M059J (cell line): ENCODE measurements at regions not wholly inside any gene's neighbourhood (a gene's known extent, or its start where the extent isn't known, plus 50 kb on each side); places are given as distances from the start of the nearest gene placed in this dataset.

Experiments used
- DNase-seq: peaks from one replicate; pipeline ENCODE4 v3.0.0-alpha.2; 2012; ENCODE audit warnings: low read depth

DNA sequence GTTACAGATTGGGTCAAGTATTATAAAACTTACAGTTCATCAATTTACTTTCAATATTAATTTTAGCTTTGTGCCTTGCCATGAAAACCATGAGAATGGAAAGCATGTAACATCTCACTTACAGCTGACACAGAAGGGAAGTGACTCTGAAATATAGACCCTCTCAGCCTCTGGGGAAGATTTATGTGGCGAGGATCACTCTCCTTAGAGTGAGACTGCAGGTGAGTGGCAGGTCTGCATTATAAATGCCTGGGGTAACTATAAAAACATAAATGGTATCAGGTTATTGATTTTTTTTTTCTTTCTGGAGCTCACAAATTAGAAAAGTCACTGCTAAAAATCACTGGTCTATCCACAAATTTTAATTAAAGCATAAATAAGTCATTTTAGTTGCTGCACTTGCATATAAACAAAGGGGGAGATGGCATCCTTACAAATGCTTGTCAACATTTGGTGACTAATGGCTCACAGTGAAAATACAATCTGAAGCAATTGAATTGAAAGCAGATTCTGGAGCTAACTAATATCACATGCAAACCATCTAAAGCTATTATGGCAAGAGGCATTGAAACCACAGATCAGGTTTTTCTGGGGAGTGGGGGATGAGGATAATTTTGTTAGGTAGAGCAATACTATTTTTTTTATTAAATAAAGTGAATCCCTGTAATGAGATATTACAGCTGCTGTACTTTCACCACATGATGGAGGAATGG is 200.9 kb downstream of the TM2D1 start:
- DNase-seq: no peak

DNA sequence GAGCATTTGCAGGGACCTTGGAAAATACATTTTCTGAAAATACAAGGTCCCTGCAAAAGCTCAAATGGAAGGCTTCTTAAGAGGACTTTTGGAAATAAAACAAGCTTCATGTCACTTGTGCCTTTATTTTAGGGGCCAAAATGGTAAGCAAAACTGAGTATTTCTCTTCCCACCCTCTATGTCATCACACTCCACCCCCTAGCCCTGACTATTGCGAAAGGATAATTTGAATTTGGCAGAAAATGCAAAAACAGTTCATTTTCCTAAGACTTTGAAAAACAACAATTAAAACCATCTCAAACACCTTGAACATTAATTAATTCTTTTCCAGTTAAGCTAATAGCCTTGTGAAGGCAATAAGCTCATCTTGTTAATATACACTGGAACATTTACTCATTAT is 201.7 kb downstream of the TM2D1 start:
- DNase-seq: no peak

DNA sequence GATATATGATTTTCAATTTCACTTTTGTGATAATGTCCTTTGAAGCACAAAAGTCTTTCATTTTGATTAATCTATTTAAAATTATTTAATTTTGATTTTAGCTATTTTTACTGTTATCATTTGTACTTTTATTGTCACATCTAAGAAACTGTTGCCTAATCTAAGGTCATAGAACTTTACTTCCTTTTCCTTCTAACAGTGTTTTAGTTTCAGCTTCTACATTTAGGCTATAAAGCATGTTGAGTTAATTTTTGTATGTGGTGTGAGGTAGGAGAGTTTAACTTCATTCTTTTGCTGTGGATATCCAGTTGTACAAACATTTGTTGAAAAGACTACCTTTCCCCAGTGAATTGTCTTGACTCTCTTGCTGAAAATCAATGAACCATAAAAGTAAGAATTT is 204.5 kb downstream of the TM2D1 start:
- no peak for DNase-seq

DNA sequence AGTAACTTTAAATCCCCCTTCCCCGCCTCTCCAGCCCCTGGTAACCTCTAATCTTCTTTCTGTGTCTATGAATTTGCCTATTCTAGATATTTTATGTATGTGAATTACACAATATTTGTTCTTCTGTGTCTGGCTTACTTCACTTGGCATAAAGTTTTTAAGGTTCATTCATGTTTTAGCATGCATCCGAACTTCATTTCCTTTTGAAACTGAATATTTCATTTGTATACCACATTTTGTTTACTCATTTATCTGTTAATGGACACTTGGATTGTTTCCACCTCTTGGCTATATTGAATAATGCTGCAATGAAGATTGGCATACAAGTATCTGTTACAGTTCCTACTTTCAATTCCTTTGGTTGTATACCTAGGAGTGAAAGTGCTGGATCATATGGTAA is 205.3 kb downstream of the TM2D1 start:
- no peak for DNase-seq

DNA sequence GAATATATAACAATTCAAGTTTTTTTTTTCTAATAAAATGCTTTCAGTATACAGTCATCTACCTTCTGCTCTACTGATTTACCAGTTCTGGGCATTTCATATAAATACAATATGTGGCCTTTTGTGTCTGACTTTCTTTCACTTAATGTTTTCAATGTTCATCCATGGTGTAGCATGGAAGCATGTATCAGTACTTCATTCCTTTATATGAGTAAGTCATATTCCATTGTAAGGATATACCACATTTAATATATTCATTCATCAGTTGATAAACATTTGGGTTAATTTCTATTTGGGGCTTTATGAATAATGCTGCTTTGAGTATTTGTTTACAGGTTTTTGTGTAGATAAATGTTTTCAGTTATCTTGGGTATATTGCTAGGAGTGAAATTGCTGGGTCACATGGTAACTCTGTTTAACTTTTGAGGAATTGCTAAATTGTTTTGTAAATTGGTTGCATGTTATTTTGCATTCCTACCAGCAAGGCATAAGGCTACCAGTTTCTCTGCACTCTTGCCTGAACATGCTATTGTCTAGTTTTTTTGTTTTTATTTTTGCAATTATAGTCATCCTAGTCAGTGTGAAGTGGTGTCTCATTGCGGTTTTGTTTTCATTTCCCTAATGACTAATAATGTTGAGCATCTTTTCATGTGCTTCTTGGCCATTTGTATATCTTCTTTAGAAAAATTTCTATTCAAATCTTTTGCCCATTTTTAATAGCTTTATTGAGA is 206.1 kb downstream of the TM2D1 start:
- peak; percentile 24 for DNase-seq

DNA sequence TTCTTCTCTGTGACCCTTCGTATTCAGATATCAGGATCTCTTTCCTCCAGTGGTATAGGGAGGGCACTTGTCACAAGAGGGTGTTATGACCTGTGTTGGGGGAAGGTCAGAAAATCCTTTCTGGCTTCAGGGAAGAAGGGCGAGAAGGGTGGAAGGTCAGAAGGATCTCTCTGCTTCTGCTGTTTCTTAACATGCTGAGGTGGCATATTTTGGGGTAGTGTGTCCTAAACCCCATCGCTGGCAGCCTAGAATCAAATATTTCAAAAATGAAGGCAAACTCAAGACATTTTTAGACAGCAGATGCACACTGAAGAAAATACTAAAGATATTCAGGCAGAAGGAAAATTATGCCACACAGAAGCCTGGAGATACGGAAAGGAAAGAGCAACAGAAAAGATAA is 207.6 kb downstream of the TM2D1 start:
- no peak for DNase-seq

DNA sequence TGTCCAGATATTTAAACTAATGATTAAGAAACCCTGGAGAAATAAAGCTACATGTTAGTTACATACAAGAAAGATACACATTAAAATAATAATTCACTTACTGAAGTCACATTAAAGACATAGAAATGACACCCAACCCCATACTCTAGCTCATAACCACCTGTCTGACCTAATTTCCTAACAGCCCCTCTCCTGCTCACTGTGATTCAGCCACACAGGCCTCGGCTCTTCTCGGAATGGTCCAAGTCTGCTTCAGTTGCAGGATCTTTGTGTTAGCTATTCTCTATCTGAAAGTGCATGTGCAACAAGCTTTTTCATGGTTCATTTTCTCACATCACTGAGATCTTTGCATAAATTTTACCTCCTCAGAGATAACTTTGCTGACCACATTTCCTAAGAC is 209.8 kb downstream of the TM2D1 start:
- no peak for DNase-seq
